NCI-H2227 treated with DMSO at 0.1 percent for 48 hours (cell line): ENCODE measurements at regions not wholly inside any gene's neighbourhood (a gene's known extent, or its start where the extent isn't known, plus 50 kb on each side); places are given as distances from the start of the nearest gene placed in this dataset.
A peak's percentile ranks its signal among the peaks of the same experiment; 100 is the strongest.
"Not testable (repeated sequence)": the region's sequence is repeated elsewhere in the genome, so short reads cannot be mapped to it uniquely, and the experiment has no call there.

ENCODE experiments used
- DNase-seq: peaks from one replicate; lab custom pipeline; 2025; lab: John Stamatoyannopoulos, UW

- DNase-seq, result not testable (repeated sequence)
Observed at GRCh38 chr3:182344026-182344425, 449.3 kb upstream of the ATP11B start.

- DNase-seq, result no peak
Observed at GRCh38 chr3:182349051-182349450, 444.3 kb upstream of the ATP11B start.

- DNase-seq, result no peak
Observed at GRCh38 chr3:182349951-182350517, 443.3 kb upstream of the ATP11B start.

GRCh38 chr3:182357928-182358327, 435.4 kb upstream of the ATP11B start:
- DNase-seq, result no peak

- peak; percentile 56 for DNase-seq
Observed at GRCh38 chr3:182364323-182364722, 429.0 kb upstream of the ATP11B start.

GRCh38 chr3:182364723-182365650, 428.3 kb upstream of the ATP11B start:
- DNase-seq, result peak; percentile 70

GRCh38 chr3:182366746-182367145, 426.6 kb upstream of the ATP11B start:
- no peak for DNase-seq

- no peak for DNase-seq
Observed at GRCh38 chr3:182369861-182370260, 423.4 kb upstream of the ATP11B start.

- DNase-seq, result no peak
Observed at GRCh38 chr3:182370949-182371348, 422.4 kb upstream of the ATP11B start.

- no peak for DNase-seq
Observed at GRCh38 chr3:182375916-182376315, 417.4 kb upstream of the ATP11B start.

GRCh38 chr3:182382112-182382857, 411.0 kb upstream of the ATP11B start:
- DNase-seq, result no peak

GRCh38 chr3:182384221-182384620, 409.1 kb upstream of the ATP11B start:
- DNase-seq, result no peak

- DNase-seq, result no peak
Observed at GRCh38 chr3:182385356-182385755, 407.9 kb upstream of the ATP11B start.

- DNase-seq, result no peak
Observed at GRCh38 chr3:182388506-182388905, 404.8 kb upstream of the ATP11B start.

- DNase-seq, result no peak
Observed at GRCh38 chr3:182389071-182389815, 404.1 kb upstream of the ATP11B start.

GRCh38 chr3:182390421-182390820, 402.9 kb upstream of the ATP11B start:
- no peak for DNase-seq

GRCh38 chr3:182392182-182392937, 400.9 kb upstream of the ATP11B start:
- no peak for DNase-seq

GRCh38 chr3:182393151-182393550, 400.2 kb upstream of the ATP11B start:
- DNase-seq, result no peak

GRCh38 chr3:182393830-182394367, 399.4 kb upstream of the ATP11B start:
- DNase-seq, result no peak

GRCh38 chr3:182397164-182397563, 396.1 kb upstream of the ATP11B start:
- DNase-seq, result no peak
